ENCODE measurements at regions not wholly inside any gene's neighbourhood (a gene's known extent, or its start where the extent isn't known, plus 50 kb on each side); places are given as distances from the start of the nearest gene placed in this dataset.

GRCh38 chr18:67261931-67262552, 254.5 kb downstream of the DSEL start:
- TF ChIP-seq CTCF (IDR thresholded peaks at IDR 0.05; ENCODE audit: low read length) (no peak), EZH2phosphoT487 (IDR thresholded peaks at IDR 0.05; ENCODE audit: low read length) (no peak)
